ENCODE measurements at regions not wholly inside any gene's neighbourhood (a gene's known extent, or its start where the extent isn't known, plus 50 kb on each side); places are given as distances from the start of the nearest gene placed in this dataset.

DNA sequence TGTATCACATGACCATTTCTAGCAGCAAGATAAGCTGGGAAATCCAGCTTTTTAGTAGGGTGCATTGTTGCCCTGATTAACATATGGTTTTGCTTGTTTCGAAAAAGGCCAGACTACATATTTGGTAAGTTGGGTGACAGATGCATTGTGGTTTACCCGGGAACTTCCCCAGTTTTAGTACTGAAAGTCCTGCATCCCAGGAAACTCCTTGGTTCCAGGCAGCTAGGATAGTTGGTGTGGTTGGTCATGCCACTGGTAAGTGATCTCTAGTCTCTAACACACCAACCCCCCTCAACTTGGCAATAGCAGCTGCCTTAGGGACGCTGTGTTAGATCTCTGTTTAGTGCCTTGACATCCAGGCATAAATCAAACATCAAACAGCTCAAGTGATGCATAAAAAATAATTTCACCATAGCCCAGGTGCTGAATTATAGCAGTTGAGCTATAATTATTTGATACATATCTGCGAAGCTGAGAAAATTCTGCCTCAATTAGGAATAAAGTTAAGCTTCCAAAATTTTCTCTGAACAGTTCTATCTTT, 216.5 kb downstream of the TFAP2C start:
- no peak overlapping the region for H3K27ac ChIP-seq
- H3K9me3 ChIP-seq = no peaks in the 10 kb centered on the region
- H3K4me3 ChIP-seq = no peak overlapping the region
- TF ChIP-seq, protein P1, sequence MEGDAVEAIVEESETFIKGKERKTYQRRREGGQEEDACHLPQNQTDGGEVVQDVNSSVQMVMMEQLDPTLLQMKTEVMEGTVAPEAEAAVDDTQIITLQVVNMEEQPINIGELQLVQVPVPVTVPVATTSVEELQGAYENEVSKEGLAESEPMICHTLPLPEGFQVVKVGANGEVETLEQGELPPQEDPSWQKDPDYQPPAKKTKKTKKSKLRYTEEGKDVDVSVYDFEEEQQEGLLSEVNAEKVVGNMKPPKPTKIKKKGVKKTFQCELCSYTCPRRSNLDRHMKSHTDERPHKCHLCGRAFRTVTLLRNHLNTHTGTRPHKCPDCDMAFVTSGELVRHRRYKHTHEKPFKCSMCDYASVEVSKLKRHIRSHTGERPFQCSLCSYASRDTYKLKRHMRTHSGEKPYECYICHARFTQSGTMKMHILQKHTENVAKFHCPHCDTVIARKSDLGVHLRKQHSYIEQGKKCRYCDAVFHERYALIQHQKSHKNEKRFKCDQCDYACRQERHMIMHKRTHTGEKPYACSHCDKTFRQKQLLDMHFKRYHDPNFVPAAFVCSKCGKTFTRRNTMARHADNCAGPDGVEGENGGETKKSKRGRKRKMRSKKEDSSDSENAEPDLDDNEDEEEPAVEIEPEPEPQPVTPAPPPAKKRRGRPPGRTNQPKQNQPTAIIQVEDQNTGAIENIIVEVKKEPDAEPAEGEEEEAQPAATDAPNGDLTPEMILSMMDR (IDR thresholded peaks at IDR 0.05) = no peak
- no peaks in the 10 kb centered on the region for H3K36me3 ChIP-seq
- no peaks in the 10 kb centered on the region for H3K4me1 ChIP-seq
- no peak for DNase-seq (ENCODE audit: low spot score in 2 of 2)
- no peaks in the 10 kb centered on the region for H3K27me3 ChIP-seq
- intact Hi-C loops (cut with DNase I) = no loop called here

DNA sequence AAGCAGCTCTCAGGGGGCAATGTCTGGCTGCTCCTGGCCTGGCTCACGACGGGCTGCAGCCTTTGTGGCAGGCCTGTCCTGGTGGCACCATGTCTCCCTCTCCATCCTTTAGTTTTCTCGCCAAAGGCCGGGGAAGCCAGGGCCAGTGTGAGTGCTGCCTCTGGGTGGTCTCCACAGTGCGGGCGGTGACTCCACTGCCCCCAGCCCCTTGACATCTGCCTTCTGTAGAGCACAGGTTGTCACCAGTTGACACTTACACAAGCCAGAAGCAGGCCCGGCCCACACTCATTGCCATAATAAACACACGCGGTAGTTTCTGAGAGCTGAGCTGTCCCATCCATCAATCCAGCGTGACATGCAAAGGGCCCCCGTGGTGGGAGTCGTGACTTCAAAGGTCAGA, 219.5 kb downstream of the TFAP2C start:
- no peaks in the 10 kb centered on the region for H3K4me1 ChIP-seq
- no peak overlapping the region for H3K4me3 ChIP-seq
- TF ChIP-seq, protein P1 (IDR thresholded peaks at IDR 0.05) = no peak
- intact Hi-C loops (cut with DNase I) = no loop called here
- H3K27me3 ChIP-seq = no peaks in the 10 kb centered on the region
- no peak overlapping the region for H3K27ac ChIP-seq
- no peak for DNase-seq (ENCODE audit: low spot score in 2 of 2)
- H3K9me3 ChIP-seq = no peaks in the 10 kb centered on the region
- H3K36me3 ChIP-seq = no peaks in the 10 kb centered on the region

DNA sequence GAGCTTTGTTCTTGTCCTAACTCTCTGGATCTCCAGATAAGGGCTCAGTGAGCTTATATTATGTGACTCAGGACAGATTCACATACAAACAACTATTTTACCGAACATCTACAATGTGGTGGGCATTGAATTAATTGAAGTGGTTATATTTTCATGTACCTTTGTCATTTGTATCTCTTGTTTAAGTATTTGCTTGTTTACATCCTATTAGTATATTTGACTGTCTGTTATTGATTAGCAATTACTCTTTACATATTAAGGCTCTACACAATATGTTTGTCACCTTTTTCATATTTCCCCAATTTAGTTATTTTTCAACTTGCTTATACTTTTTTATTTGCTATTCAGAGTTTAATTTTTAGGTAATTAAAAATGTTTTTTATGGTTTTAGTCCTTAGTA, 222.4 kb downstream of the TFAP2C start:
- Histone ChIP-seq H3K4me1 (no peaks in the 10 kb centered on the region), H3K36me3 (no peaks in the 10 kb centered on the region), H3K27ac (no peak overlapping the region), H3K27me3 (no peaks in the 10 kb centered on the region), H3K9me3 (no peaks in the 10 kb centered on the region), H3K4me3 (no peak overlapping the region)
- intact Hi-C loops (cut with DNase I) = no loop called here
- TF ChIP-seq, protein P1 (IDR thresholded peaks at IDR 0.05) = no peak
- DNase-seq (ENCODE audit: low spot score in 2 of 2) = no peak

DNA sequence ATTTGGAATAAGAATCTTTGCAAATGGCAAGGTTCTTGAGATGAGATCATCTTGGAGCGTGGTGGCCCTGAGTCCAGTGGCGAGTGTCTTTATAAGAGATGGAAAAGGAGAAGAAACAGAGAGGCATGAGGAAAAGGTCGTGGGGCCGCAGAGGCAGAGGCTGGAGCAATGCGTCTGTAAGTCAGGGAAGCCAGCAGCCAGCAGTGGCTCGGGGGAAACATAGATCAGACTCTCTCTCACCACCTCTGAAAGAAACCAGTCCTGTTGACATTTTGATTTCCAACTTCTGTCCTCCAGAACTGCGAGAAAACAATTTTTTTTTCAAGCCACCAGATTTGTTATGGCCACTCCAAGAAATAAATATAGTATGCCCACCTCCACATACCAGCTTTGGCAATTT, 226.6 kb downstream of the TFAP2C start:
- TF ChIP-seq, protein P1 (IDR thresholded peaks at IDR 0.05) = no peak
- DNase-seq (ENCODE audit: low spot score in 2 of 2) = no peak
- H3K4me3 ChIP-seq = no peak overlapping the region
- no peaks in the 10 kb centered on the region for H3K4me1 ChIP-seq
- H3K27me3 ChIP-seq = no peaks in the 10 kb centered on the region
- intact Hi-C loops (cut with DNase I) = no loop called here
- H3K27ac ChIP-seq = no peak overlapping the region
- no peaks in the 10 kb centered on the region for H3K36me3 ChIP-seq
- no peaks in the 10 kb centered on the region for H3K9me3 ChIP-seq

DNA sequence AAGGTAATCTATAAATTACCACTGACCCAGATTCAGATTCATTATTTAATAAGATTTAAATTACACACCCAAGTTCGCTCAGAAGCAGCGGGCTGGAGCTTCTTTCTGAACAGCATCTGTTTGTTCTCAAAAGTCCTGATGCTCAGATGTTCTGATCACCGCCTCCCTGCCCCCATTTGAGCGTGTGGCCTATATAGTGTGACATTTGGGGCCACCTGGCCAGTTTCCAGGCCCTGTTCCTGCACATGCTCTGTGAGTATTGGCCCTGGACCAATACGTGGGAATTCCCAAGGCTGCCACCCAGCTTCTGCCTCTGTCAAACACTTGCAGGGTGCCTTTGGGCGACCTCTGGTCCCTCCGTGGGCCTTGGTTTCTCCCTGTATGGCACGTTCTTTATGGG, 228.8 kb downstream of the TFAP2C start:
- no peaks in the 10 kb centered on the region for H3K36me3 ChIP-seq
- H3K9me3 ChIP-seq = no peaks in the 10 kb centered on the region
- no peak overlapping the region for H3K27ac ChIP-seq
- no peak overlapping the region for H3K4me3 ChIP-seq
- H3K27me3 ChIP-seq = no peaks in the 10 kb centered on the region
- H3K4me1 ChIP-seq = no peaks in the 10 kb centered on the region
- DNase-seq (ENCODE audit: low spot score in 2 of 2) = no peak
- intact Hi-C loops (cut with DNase I) = no loop called here
- TF ChIP-seq, protein P1 (IDR thresholded peaks at IDR 0.05) = no peak

Measured in ascending aorta (tissue), 2 donors.